ENCODE measurements at regions not wholly inside any gene's neighbourhood (a gene's known extent, or its start where the extent isn't known, plus 50 kb on each side); places are given as distances from the start of the nearest gene placed in this dataset.

DNA sequence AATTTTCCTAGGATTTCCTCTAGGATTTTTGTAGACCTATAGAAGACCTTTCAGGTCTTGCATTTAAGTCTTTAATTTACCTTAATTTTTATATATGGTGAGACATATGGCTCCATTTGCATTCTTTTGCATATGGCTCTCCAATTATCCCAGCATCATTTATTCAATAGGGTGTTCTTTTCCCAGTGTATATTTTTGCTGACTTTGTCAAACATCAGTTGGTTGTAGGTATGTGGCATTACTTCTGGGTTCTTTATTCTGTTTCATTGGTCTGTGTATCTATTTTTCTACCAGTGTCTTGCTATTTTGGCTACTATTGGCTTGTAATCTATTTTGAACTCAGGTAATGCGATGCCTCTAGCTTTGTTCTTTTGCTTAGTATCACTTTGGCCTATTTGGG is 239.8 kb upstream of the CNTNAP5 start (continued):
- TF ChIP-seq CTCF (IDR thresholded peaks at IDR 0.05), result no peak
- TF ChIP-seq TCF7 (CRISPR knock-in tag; IDR thresholded peaks at IDR 0.05; ENCODE audit: low read depth), result no peak
- no peak for TF ChIP-seq JUN (CRISPR knock-in tag; IDR thresholded peaks at IDR 0.05)
- TF ChIP-seq, protein P1, sequence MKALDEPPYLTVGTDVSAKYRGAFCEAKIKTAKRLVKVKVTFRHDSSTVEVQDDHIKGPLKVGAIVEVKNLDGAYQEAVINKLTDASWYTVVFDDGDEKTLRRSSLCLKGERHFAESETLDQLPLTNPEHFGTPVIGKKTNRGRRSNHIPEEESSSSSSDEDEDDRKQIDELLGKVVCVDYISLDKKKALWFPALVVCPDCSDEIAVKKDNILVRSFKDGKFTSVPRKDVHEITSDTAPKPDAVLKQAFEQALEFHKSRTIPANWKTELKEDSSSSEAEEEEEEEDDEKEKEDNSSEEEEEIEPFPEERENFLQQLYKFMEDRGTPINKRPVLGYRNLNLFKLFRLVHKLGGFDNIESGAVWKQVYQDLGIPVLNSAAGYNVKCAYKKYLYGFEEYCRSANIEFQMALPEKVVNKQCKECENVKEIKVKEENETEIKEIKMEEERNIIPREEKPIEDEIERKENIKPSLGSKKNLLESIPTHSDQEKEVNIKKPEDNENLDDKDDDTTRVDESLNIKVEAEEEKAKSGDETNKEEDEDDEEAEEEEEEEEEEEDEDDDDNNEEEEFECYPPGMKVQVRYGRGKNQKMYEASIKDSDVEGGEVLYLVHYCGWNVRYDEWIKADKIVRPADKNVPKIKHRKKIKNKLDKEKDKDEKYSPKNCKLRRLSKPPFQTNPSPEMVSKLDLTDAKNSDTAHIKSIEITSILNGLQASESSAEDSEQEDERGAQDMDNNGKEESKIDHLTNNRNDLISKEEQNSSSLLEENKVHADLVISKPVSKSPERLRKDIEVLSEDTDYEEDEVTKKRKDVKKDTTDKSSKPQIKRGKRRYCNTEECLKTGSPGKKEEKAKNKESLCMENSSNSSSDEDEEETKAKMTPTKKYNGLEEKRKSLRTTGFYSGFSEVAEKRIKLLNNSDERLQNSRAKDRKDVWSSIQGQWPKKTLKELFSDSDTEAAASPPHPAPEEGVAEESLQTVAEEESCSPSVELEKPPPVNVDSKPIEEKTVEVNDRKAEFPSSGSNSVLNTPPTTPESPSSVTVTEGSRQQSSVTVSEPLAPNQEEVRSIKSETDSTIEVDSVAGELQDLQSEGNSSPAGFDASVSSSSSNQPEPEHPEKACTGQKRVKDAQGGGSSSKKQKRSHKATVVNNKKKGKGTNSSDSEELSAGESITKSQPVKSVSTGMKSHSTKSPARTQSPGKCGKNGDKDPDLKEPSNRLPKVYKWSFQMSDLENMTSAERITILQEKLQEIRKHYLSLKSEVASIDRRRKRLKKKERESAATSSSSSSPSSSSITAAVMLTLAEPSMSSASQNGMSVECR (CRISPR knock-in tag; IDR thresholded peaks at IDR 0.05; ENCODE audit: borderline replicate concordance), result no peak

DNA sequence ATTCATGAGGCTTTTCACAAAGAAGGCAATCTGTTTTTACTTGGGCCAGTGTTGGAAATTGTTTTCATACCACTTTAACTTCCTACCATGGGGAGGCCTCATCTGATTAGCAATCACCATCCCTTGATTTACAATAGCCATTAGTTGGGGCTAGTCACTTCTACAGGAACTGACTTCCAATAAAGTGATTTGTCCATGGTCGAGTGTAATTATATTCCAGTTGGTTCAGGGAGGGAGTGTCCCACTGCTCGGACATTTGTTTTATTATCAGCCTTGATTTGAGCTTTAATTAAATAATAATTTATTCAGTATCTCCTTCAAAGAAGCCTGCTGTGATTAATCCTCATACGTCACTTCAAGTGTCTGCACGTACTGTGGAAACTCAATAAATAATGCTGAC is 233.9 kb upstream of the CNTNAP5 start:
- peaks cover 13% of the 10 kb centered on the region for H3K9me3 Mint-ChIP-seq
- no peak for ATAC-seq
- H3K4me3 Mint-ChIP-seq, result no peak overlapping the region
- ChIA-PET POLR2A (no interaction called here), CTCF (no interaction called here)
- H3K27ac Mint-ChIP-seq, result no peak overlapping the region
- TF ChIP-seq ZNF219 (CRISPR knock-in tag; IDR thresholded peaks at IDR 0.05; ENCODE audit: borderline replicate concordance) (no peak), JUN (CRISPR knock-in tag; IDR thresholded peaks at IDR 0.05) (no peak), HMGXB4 (CRISPR knock-in tag; IDR thresholded peaks at IDR 0.05) (no peak)
- TF ChIP-seq, protein P2, sequence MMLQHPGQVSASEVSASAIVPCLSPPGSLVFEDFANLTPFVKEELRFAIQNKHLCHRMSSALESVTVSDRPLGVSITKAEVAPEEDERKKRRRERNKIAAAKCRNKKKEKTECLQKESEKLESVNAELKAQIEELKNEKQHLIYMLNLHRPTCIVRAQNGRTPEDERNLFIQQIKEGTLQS (CRISPR knock-in tag; conservative IDR thresholded peaks at IDR 0.05), result no peak
- no peaks in the 10 kb centered on the region for H3K4me1 Mint-ChIP-seq
- H3K36me3 Mint-ChIP-seq, result peaks cover 13% of the 10 kb centered on the region
- H3K27me3 Mint-ChIP-seq (ENCODE audit: low read depth), result no peaks in the 10 kb centered on the region
- no peak for DNase-seq (ENCODE audit: low spot score)

GRCh38 chr2:123791684-123792083 is 233.4 kb upstream of the CNTNAP5 start:
- no peak for ATAC-seq
- Mint-ChIP-seq H3K4me3 (no peak overlapping the region), H3K27ac (no peak overlapping the region), H3K9me3 (peaks cover 9% of the 10 kb centered on the region), H3K4me1 (no peaks in the 10 kb centered on the region), H3K36me3 (peaks cover 8% of the 10 kb centered on the region), H3K27me3 (ENCODE audit: low read depth) (no peaks in the 10 kb centered on the region)
- ChIA-PET CTCF (no interaction called here), POLR2A (no interaction called here)
- no peak for DNase-seq (ENCODE audit: low spot score)
- TF ChIP-seq TEAD4 (CRISPR knock-in tag; IDR thresholded peaks at IDR 0.05) (no peak), ZBTB21 (CRISPR knock-in tag; IDR thresholded peaks at IDR 0.05; ENCODE audit: borderline replicate concordance) (no peak), TEAD1 (CRISPR knock-in tag; IDR thresholded peaks at IDR 0.05) (no peak), RORB (CRISPR knock-in tag; IDR thresholded peaks at IDR 0.05) (no peak), ZNF396 (CRISPR knock-in tag; IDR thresholded peaks at IDR 0.05; ENCODE audit: borderline replicate concordance) (no peak), IRF2 (CRISPR knock-in tag; IDR thresholded peaks at IDR 0.05; ENCODE audit: borderline replicate concordance, low read depth) (no peak), CREB1 (CRISPR knock-in tag; IDR thresholded peaks at IDR 0.05) (no peak), ZNF317 (CRISPR knock-in tag; IDR thresholded peaks at IDR 0.05; ENCODE audit: borderline replicate concordance, low read depth) (no peak), GTF2I (CRISPR knock-in tag; conservative IDR thresholded peaks at IDR 0.05) (no peak), ZNF671 (CRISPR knock-in tag; IDR thresholded peaks at IDR 0.05) (no peak), ZMAT4 (CRISPR knock-in tag; IDR thresholded peaks at IDR 0.05) (no peak), CREM (CRISPR knock-in tag; IDR thresholded peaks at IDR 0.05) (no peak), CDX4 (CRISPR knock-in tag; IDR thresholded peaks at IDR 0.05; ENCODE audit: borderline replicate concordance) (no peak), ZNF121 (CRISPR knock-in tag; IDR thresholded peaks at IDR 0.05) (no peak)
- TF ChIP-seq, protein P3, sequence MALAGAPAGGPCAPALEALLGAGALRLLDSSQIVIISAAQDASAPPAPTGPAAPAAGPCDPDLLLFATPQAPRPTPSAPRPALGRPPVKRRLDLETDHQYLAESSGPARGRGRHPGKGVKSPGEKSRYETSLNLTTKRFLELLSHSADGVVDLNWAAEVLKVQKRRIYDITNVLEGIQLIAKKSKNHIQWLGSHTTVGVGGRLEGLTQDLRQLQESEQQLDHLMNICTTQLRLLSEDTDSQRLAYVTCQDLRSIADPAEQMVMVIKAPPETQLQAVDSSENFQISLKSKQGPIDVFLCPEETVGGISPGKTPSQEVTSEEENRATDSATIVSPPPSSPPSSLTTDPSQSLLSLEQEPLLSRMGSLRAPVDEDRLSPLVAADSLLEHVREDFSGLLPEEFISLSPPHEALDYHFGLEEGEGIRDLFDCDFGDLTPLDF (CRISPR knock-in tag; IDR thresholded peaks at IDR 0.05), result no peak
- TF ChIP-seq, protein P4, sequence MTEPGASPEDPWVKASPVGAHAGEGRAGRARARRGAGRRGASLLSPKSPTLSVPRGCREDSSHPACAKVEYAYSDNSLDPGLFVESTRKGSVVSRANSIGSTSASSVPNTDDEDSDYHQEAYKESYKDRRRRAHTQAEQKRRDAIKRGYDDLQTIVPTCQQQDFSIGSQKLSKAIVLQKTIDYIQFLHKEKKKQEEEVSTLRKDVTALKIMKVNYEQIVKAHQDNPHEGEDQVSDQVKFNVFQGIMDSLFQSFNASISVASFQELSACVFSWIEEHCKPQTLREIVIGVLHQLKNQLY (CRISPR knock-in tag; IDR thresholded peaks at IDR 0.05), result no peak

Data from WTC11 (cell line).